ENCODE measurements at regions not wholly inside any gene's neighbourhood (a gene's known extent, or its start where the extent isn't known, plus 50 kb on each side); places are given as distances from the start of the nearest gene placed in this dataset.

- Histone ChIP-seq H3K9me3 (ENCODE audit: control insufficient read depth in 2 of 3, insufficient read depth in 1 of 3, low read length in 3 of 3) (no peaks in the 10 kb centered on the region), H3K27me3 (ENCODE audit: control insufficient read depth, insufficient read depth, low read length) (no peaks in the 10 kb centered on the region), H3K4me3 (ENCODE audit: low read length in 3 of 3) (no peak overlapping the region), H3K4me1 (ENCODE audit: control insufficient read depth in 2 of 3, insufficient read depth in 2 of 3, low read depth in 1 of 3, low read length in 3 of 3) (no peaks in the 10 kb centered on the region), H3K27ac (ENCODE audit: low read depth in 2 of 2, low read length in 2 of 2) (no peak overlapping the region), H3K9ac (ENCODE audit: low read length in 3 of 3) (no peak overlapping the region), H3K36me3 (ENCODE audit: control insufficient read depth in 2 of 3, insufficient read depth in 3 of 3, low read length in 3 of 3) (no peaks in the 10 kb centered on the region)
- peak; percentile 99 for FAIRE-seq
- DNase-seq: peak in 2 of 5 donors; percentile 27 to 52
- intact Hi-C loops (cut with DNase I): no loop called here
- TF ChIP-seq CTCF (IDR thresholded peaks at IDR 0.05; ENCODE audit: borderline replicate concordance, extremely low read depth, insufficient read depth): peak; percentile 51
Measured at GRCh38 chr5:39578887-39579497, 154.2 kb upstream of the DAB2 start.

GRCh38 chr5:39577529-39577928 lies 152.7 kb upstream of the DAB2 start:
- Histone ChIP-seq H3K27me3 (ENCODE audit: control insufficient read depth, insufficient read depth, low read length) (no peaks in the 10 kb centered on the region), H3K4me3 (ENCODE audit: low read length in 3 of 3) (no peak overlapping the region), H3K36me3 (ENCODE audit: control insufficient read depth in 2 of 3, insufficient read depth in 3 of 3, low read length in 3 of 3) (no peaks in the 10 kb centered on the region), H3K27ac (ENCODE audit: low read depth in 2 of 2, low read length in 2 of 2) (no peak overlapping the region), H3K4me1 (ENCODE audit: control insufficient read depth in 2 of 3, insufficient read depth in 2 of 3, low read depth in 1 of 3, low read length in 3 of 3) (no peaks in the 10 kb centered on the region), H3K9me3 (ENCODE audit: control insufficient read depth in 2 of 3, insufficient read depth in 1 of 3, low read length in 3 of 3) (no peaks in the 10 kb centered on the region), H3K9ac (ENCODE audit: low read length in 3 of 3) (no peak overlapping the region)
- DNase-seq (no peak), FAIRE-seq (no peak)
- intact Hi-C loops (cut with DNase I): no loop called here
- TF ChIP-seq CTCF (IDR thresholded peaks at IDR 0.05; ENCODE audit: borderline replicate concordance, extremely low read depth, insufficient read depth): no peak

- Histone ChIP-seq H3K27me3 (ENCODE audit: control insufficient read depth, insufficient read depth, low read length) (no peaks in the 10 kb centered on the region), H3K27ac (ENCODE audit: low read depth in 2 of 2, low read length in 2 of 2) (peak overlapping the region in 1 of 2 donors; percentile 51), H3K9ac (ENCODE audit: low read length in 3 of 3) (no peak overlapping the region), H3K4me1 (ENCODE audit: control insufficient read depth in 2 of 3, insufficient read depth in 2 of 3, low read depth in 1 of 3, low read length in 3 of 3) (peaks cover 0 to 20% (median 3%) of the 10 kb centered on the region in 3 donors), H3K36me3 (ENCODE audit: control insufficient read depth in 2 of 3, insufficient read depth in 3 of 3, low read length in 3 of 3) (no peaks in the 10 kb centered on the region), H3K9me3 (ENCODE audit: control insufficient read depth in 2 of 3, insufficient read depth in 1 of 3, low read length in 3 of 3) (no peaks in the 10 kb centered on the region), H3K4me3 (ENCODE audit: low read length in 3 of 3) (no peak overlapping the region)
- FAIRE-seq (peak; percentile 96), DNase-seq (peak in 2 of 5 donors; percentile 67 to 73)
- intact Hi-C loops (cut with DNase I): no loop called here
- peak; percentile 61 for TF ChIP-seq CTCF (IDR thresholded peaks at IDR 0.05; ENCODE audit: borderline replicate concordance, extremely low read depth, insufficient read depth)
Measured at GRCh38 chr5:39570403-39571027, 145.7 kb upstream of the DAB2 start.
